ENCODE measurements at regions not wholly inside any gene's neighbourhood (a gene's known extent, or its start where the extent isn't known, plus 50 kb on each side); places are given as distances from the start of the nearest gene placed in this dataset.

GRCh38 chr1:221804303-221804702 lies 62.4 kb upstream of the DUSP10 start:
- Histone ChIP-seq H3K4me3 (no peak overlapping the region), H3K4me1 (replicated peaks) (no peaks in the 10 kb centered on the region), H3K27me3 (replicated peaks; ENCODE audit: insufficient read depth) (no peaks in the 10 kb centered on the region), H3K9me3 (no peaks in the 10 kb centered on the region), H3K27ac (no peak overlapping the region), H3K36me3 (no peaks in the 10 kb centered on the region)
- 86% methylated on average over 3 of the region's 3 CpGs for WGBS
- intact Hi-C loops (cut with DNase I): no loop called here
- DNase-seq (ENCODE audit: low spot score): no peak
- no peak for TF ChIP-seq POLR2A (IDR thresholded peaks at IDR 0.05)
- TF ChIP-seq, protein P1, sequence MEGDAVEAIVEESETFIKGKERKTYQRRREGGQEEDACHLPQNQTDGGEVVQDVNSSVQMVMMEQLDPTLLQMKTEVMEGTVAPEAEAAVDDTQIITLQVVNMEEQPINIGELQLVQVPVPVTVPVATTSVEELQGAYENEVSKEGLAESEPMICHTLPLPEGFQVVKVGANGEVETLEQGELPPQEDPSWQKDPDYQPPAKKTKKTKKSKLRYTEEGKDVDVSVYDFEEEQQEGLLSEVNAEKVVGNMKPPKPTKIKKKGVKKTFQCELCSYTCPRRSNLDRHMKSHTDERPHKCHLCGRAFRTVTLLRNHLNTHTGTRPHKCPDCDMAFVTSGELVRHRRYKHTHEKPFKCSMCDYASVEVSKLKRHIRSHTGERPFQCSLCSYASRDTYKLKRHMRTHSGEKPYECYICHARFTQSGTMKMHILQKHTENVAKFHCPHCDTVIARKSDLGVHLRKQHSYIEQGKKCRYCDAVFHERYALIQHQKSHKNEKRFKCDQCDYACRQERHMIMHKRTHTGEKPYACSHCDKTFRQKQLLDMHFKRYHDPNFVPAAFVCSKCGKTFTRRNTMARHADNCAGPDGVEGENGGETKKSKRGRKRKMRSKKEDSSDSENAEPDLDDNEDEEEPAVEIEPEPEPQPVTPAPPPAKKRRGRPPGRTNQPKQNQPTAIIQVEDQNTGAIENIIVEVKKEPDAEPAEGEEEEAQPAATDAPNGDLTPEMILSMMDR (IDR thresholded peaks at IDR 0.05): no peak
- TF ChIP-seq POLR2AphosphoS5 (IDR thresholded peaks at IDR 0.05): no peak

DNA sequence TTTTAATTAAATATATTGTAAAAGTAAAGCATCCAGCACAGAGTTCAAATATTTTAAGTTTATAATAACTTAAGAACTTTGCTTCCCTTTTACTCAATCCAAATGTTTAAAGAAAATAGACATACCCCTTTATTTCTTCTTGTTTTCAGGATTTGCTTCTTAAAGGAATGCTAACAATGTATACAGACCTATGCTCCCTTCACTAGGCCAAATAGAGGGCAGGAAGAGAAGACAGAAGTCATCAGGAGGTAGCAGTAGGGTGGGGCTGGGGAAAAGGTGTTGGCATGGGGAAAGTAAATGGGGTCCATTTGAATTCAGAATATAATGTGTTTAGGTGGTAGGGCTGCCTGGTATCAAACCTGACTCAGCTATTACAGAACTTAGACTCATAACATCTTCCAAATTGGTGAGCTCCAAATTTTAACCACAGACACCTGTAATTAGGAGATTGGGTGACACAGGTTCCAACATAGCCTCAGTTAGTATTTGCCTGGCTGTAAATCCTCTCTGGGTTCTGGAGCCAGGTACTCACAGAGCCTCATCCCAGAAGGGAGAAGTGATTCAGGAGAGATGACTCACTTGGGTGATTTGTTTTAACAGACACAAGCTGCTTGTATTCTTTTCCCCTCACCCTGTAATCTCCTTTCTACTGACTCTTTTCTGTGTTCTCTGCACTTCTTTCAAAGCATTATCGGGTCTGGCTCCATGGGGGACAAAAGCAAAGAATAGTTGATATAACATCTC lies 60.1 kb upstream of the DUSP10 start:
- 40% methylated on average over 1 of the region's 1 CpG for WGBS
- no peaks in the 10 kb centered on the region for H3K9me3 ChIP-seq
- no peaks in the 10 kb centered on the region for H3K27me3 ChIP-seq (replicated peaks; ENCODE audit: insufficient read depth)

GRCh38 chr1:221801251-221801661 lies 59.4 kb upstream of the DUSP10 start:
- 94% methylated on average over 3 of the region's 3 CpGs for WGBS
- Histone ChIP-seq H3K4me3 (no peak overlapping the region), H3K27me3 (replicated peaks; ENCODE audit: insufficient read depth) (no peaks in the 10 kb centered on the region), H3K9me3 (no peaks in the 10 kb centered on the region), H3K27ac (no peak overlapping the region), H3K36me3 (no peaks in the 10 kb centered on the region), H3K4me1 (replicated peaks) (no peaks in the 10 kb centered on the region)
- DNase-seq (ENCODE audit: low spot score): no peak
- intact Hi-C loops (cut with DNase I): no loop called here
- TF ChIP-seq, protein P1 (IDR thresholded peaks at IDR 0.05): no peak
- TF ChIP-seq POLR2A (IDR thresholded peaks at IDR 0.05): no peak
- no peak for TF ChIP-seq POLR2AphosphoS5 (IDR thresholded peaks at IDR 0.05)

More for the DNA sequence above, 60.1 kb upstream of the DUSP10 start:
- TF ChIP-seq POLR2A (IDR thresholded peaks at IDR 0.05): no peak
- TF ChIP-seq, protein P1 (IDR thresholded peaks at IDR 0.05): no peak
- TF ChIP-seq POLR2AphosphoS5 (IDR thresholded peaks at IDR 0.05): no peak
- H3K36me3 ChIP-seq: no peaks in the 10 kb centered on the region
- intact Hi-C loops (cut with DNase I): no loop called here
- DNase-seq (ENCODE audit: low spot score): no peak
- H3K4me3 ChIP-seq: no peak overlapping the region
- H3K4me1 ChIP-seq (replicated peaks): no peaks in the 10 kb centered on the region
- H3K27ac ChIP-seq: no peak overlapping the region

DNA sequence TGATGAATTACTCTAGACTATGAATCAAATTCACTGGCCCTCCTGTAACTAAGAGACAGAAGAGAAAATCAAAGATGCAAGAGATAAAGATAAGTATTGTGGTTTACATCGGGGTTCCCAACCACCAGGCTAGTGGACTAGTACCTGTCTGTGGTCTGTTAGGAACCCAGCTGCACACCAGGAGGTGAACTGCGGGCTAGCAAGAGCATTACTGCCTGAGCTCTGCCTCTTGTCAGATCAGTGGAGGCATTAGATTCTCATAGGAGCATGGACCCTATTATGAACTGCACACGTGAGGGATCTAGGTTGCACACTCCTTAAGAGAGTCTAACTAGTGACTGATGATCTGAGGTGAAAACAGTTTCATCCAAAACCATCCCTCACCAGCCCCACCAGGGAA lies 58.9 kb upstream of the DUSP10 start:
- Histone ChIP-seq H3K36me3 (no peaks in the 10 kb centered on the region), H3K4me3 (no peak overlapping the region), H3K27me3 (replicated peaks; ENCODE audit: insufficient read depth) (no peaks in the 10 kb centered on the region), H3K9me3 (no peaks in the 10 kb centered on the region), H3K27ac (no peak overlapping the region), H3K4me1 (replicated peaks) (no peaks in the 10 kb centered on the region)
- TF ChIP-seq, protein P1 (IDR thresholded peaks at IDR 0.05): no peak
- TF ChIP-seq POLR2A (IDR thresholded peaks at IDR 0.05) (no peak), POLR2AphosphoS5 (IDR thresholded peaks at IDR 0.05) (no peak)
- no peak for DNase-seq (ENCODE audit: low spot score)
- 70% methylated on average over 3 of the region's 3 CpGs for WGBS
- intact Hi-C loops (cut with DNase I): no loop called here

GRCh38 chr1:221797506-221797905 lies 55.6 kb upstream of the DUSP10 start:
- intact Hi-C loops (cut with DNase I): no loop called here
- no peak for DNase-seq (ENCODE audit: low spot score)
- no peak overlapping the region for H3K4me3 ChIP-seq
- no peaks in the 10 kb centered on the region for H3K4me1 ChIP-seq (replicated peaks)
- TF ChIP-seq POLR2A (IDR thresholded peaks at IDR 0.05) (no peak), POLR2AphosphoS5 (IDR thresholded peaks at IDR 0.05) (no peak)
- TF ChIP-seq, protein P1 (IDR thresholded peaks at IDR 0.05): no peak
- H3K9me3 ChIP-seq: no peaks in the 10 kb centered on the region
- no peaks in the 10 kb centered on the region for H3K27me3 ChIP-seq (replicated peaks; ENCODE audit: insufficient read depth)
- H3K27ac ChIP-seq: no peak overlapping the region
- no peaks in the 10 kb centered on the region for H3K36me3 ChIP-seq

Measured in prostate gland (tissue), 2 donors.